HG02938 (cell line): ENCODE measurements at regions not wholly inside any gene's neighbourhood (a gene's known extent, or its start where the extent isn't known, plus 50 kb on each side); places are given as distances from the start of the nearest gene placed in this dataset.
A peak's percentile ranks its signal among the peaks of the same experiment; 100 is the strongest.
"Not testable (repeated sequence)": the region's sequence is repeated elsewhere in the genome, so short reads cannot be mapped to it uniquely, and the experiment has no call there.

ENCODE experiments used
- ATAC-seq: cut with Tn5 transposase; IDR thresholded peaks from one replicate; pipeline ENCODE4 v1.9.1; 2021; ENCODE audit warnings: mild to moderate bottlenecking, moderate library complexity; ENCODE audit not compliant: unreplicated experiment

DNA sequence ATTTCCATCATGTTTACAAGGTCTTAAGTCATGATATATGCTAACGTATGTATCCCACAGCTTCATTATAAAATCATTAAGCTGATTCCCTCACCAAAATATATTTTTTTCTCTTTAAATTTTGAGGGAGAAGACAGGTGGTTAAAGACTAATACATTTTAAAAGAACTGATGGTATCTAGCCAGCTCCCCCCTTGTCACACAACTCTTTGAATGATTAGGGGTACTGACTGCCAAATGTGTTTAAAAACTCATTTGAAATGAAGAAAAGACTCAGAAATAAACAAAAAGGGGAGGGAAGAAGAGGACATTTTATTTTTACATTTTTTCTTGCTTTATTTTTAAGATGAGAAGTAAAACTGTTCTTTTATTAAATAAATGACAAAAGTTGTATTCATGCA is 805.3 kb downstream of the SATB2 start:
- ATAC-seq: no peak

- no peak for ATAC-seq
Observed at GRCh38 chr2:198645816-198646215, 811.9 kb downstream of the SATB2 start.

GRCh38 chr2:198641161-198641560 is 816.6 kb downstream of the SATB2 start:
- no peak for ATAC-seq

DNA sequence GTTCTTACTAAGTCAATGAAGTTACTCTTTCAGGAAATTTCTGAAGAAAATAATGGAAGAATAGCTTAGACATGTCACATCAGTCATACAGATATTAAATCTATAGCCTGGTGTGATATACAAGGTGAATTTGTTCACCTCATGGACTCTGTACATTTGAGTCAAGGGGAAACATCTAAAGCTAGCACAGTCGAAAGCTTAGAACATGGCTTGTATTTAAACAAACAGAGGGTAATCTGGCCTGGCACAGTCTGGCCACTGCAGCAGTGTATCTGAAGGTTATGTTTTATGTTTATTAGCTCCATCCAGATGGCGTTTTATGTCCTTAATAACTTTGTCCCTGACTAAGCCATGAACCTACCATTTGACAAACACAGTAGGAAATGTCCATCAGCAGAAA is 817.3 kb downstream of the SATB2 start:
- ATAC-seq: no peak

- no peak for ATAC-seq
Observed at GRCh38 chr2:198639580-198639979, 818.2 kb downstream of the SATB2 start.

DNA sequence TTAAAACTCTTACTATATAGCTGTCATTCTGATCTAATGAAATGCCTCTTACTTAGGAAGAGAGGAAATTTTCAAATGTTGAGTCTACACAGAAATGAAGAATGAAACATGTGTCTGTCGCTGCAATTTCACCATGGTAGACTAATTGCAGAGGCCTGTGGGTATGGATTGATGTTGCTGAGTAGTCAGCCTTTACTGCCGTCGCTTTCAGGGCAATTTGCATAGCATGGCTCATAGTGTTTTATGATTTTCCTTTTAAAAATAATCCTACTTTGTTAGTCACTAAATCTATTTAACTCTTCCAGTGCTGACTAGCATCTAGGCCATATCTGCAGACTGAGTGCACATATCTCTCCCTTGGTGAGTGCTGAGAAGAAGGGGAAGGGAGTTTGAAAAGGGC is 819.2 kb downstream of the SATB2 start:
- no peak for ATAC-seq

- ATAC-seq: no peak
Observed at GRCh38 chr2:198630384-198630783, 826.0 kb downstream of the PLCL1 start.

DNA sequence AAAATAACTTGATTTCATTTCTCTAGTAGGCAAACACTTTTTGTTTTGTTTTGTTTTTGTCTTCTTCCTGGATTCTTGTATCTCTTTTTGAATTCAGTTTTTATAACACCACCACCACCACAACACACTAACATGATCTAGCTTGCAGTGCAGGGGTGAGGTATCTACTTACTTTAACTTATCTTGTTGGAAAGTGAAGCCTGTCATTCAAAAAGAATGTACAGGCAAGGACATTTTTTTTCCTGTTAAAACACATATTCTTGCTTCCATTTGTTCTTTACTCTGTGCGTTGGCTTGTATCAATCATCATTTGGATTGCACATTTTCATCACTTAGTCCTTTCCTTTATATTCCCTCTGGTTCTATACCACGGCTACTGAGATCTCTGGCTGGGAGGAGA is 824.2 kb downstream of the PLCL1 start:
- ATAC-seq: no peak

GRCh38 chr2:198622986-198623730 is 818.8 kb downstream of the PLCL1 start:
- no peak for ATAC-seq

DNA sequence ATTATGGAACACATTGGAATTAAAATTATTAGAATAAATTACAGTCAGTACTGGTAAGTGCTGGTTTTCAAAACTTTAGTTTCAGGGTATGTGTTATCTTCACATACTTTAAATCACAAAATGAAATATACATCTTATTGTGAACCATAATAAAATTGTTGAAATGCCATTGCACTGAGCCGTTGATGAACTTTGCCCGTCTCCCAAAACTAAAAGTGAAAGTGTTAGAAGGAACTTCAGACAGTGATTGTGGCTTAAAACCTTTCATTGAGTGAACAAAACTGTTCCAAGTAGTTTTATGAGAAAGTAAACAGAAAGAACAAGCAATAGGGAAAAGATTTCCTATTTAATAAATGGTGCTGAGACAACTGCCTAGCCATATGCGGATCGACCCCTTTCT is 811.6 kb downstream of the PLCL1 start:
- ATAC-seq: peak; percentile 58

DNA sequence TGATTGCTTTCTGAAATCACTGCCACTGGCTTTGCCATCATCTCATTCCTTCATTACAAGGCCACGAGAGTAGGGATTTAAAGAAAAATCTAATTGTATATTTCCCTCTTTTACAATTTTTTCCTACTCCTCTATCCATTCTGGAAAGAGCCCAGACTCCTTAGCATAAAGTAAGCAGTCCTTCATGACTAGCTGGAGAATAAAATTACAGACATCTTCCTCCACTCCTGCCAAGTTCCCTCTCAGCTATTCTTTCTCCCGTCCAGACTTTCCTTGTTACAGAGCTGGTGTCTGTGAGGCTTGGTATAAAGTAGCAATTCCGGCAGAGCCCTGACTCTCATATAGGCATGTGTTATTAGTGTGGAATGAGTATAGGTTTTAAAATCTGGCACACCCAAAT is 806.8 kb downstream of the PLCL1 start:
- no peak for ATAC-seq

- no peak for ATAC-seq
Observed at GRCh38 chr2:198604599-198604998, 800.2 kb downstream of the PLCL1 start.

DNA sequence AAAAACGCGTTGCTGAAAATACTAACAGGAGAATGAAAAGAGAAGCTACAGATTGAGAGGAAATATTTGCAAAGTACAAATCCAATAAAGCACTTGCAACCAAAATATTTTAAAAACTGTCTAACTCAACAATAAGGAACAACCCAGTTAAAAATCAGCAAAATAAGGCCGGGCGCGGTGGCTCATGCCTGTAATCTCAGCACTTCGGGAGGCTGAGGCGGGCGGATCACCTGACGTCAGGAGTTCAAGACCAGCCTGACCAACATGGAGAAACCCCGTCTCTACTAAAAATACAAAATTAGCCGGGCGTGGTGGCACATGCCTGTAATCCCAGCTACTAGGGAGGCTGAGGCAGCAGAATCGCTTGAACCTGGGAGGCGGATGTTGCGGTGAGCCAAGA is 798.6 kb downstream of the PLCL1 start:
- not testable (repeated sequence) for ATAC-seq

DNA sequence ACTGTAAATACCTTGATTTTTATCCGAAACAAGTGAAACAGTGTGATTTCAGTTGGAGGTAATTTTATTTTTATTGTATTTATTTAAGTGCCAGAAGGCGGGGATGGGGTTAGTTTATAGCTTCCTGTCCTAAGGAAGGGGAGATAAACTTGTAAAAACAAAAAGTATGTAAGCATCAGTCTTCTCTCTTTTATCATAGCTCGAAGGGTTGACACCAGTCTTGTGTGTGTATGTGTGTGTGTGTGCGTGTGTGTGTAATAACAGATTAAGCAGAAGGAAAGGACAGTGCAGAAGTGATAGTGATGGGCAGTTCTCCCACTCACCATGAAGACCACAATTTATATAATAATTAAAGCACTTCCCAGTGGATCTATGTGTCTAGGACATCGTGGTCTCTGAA is 793.3 kb downstream of the PLCL1 start:
- no peak for ATAC-seq

- no peak for ATAC-seq
Observed at GRCh38 chr2:198596985-198597384, 792.6 kb downstream of the PLCL1 start.

DNA sequence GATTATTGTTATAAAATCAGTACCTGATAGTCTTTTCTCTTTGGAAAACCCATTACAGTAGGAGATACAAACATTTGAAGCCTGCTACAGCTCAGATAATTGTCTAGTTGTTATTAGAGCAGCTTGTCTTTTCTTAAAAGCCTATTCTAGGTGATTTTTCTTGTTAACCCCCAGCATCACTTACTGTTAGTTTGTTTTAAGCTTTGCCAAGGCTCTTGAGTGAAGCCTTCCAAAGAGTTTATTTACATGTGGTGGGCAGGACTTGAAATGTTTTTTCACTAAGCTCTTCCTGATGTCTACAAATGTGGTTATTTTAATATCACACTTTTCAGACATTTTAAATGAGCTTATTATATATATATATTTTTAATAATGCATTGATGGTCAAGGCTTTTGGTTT is 791.3 kb downstream of the PLCL1 start:
- ATAC-seq: no peak

GRCh38 chr2:198591586-198591985 is 787.2 kb downstream of the PLCL1 start:
- ATAC-seq: no peak

DNA sequence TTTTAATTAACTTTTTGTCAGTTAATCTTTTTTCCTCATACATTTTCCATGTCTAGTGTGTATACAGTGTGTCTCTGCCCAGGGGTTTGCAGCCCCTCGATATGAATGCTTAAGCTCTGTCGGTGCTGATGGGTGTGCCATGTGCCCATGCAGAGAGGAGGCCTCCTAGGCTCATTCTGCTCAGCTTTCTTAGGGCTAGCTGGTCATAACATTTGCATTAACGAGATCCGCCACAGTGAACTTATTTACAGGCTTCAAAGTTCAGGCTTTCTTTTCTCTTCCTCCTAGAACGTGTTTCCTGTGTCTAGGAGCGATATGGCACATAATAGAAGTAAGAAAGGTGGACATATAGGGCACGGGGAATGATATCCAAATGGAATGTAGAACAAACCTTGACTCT is 783.3 kb downstream of the PLCL1 start:
- no peak for ATAC-seq

DNA sequence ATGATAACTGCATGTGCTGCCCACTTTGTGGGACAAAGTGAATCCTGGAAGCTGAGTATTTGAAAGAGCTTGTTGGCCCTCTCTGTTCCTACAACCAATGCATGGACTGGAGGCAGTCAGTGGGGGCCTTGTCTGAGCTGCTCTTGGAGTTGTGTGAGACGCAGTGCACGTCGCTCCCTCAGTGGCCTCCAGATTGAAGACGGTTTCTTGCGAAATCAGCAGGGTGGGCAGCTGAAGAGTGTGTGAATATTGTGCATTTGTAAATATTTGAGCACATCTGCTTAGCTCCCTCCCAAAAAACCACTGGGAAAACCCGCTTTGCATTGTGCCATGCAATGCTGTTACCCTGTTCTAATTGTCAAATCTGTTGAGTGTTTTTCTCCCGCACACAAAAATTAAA is 782.8 kb downstream of the PLCL1 start:
- no peak for ATAC-seq

- no peak for ATAC-seq
Observed at GRCh38 chr2:198571393-198571792, 767.0 kb downstream of the PLCL1 start.

- no peak for ATAC-seq
Observed at GRCh38 chr2:198558176-198558575, 753.8 kb downstream of the PLCL1 start.

GRCh38 chr2:198546122-198546521 is 741.7 kb downstream of the PLCL1 start:
- ATAC-seq: no peak

- ATAC-seq: no peak
Observed at GRCh38 chr2:198545411-198545810, 741.0 kb downstream of the PLCL1 start.
